B cell (primary cell): ENCODE measurements at regions not wholly inside any gene's neighbourhood (a gene's known extent, or its start where the extent isn't known, plus 50 kb on each side); places are given as distances from the start of the nearest gene placed in this dataset.

ENCODE experiments used
- CTCF ChIP-seq: fragments of 200-600 bp; IDR thresholded peaks from one replicate; pipeline ENCODE4 v1.8.0; 2022; ENCODE audit warnings: antibody characterized with exemption, mild to moderate bottlenecking
- EZH2 ChIP-seq: IDR thresholded peaks from 2 replicates; pipeline ENCODE4 v1.6.1; 2012; ENCODE audit warnings: borderline replicate concordance, low read depth, mild to moderate bottlenecking, moderate library complexity, low read length; ENCODE audit not compliant: insufficient read depth, poor library complexity, severe bottlenecking

- TF ChIP-seq CTCF (no peak), EZH2 (no peak)
Observed at GRCh38 chr2:4151521-4151920, 448.1 kb downstream of the DCDC2C start.
